ENCODE measurements at regions not wholly inside any gene's neighbourhood (a gene's known extent, or its start where the extent isn't known, plus 50 kb on each side); places are given as distances from the start of the nearest gene placed in this dataset.
A peak's percentile ranks its signal among the peaks of the same experiment; 100 is the strongest.
"Not testable (repeated sequence)": the region's sequence is repeated elsewhere in the genome, so short reads cannot be mapped to it uniquely, and the experiment has no call there.

DNA sequence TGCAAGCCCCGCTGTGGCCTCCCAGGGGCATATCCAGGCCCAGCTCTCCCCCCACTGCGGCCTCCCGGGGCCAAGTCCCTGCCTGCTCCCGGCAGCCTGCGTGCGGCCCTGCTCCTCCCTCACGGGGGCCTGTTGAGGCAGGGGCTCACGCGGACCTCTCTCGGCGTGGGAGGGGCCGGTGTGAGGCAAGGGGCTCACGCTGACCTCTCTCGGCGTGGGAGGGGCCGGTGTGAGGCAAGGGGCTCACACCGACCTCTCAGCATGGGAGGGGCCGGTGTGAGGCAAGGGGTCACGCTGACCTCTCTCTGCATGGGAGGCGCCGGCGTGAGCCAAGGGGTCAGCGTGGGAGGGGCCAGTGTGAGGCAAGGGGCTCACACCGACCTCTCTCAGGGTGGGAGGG is 251.2 kb upstream of the NUPR2 start:
- POLR2A ChIA-PET; H3K4me1 Mint-ChIP-seq (ENCODE audit: low read depth); ATAC-seq; H3K9me3 Mint-ChIP-seq; H3K4me3 Mint-ChIP-seq; H3K27me3 Mint-ChIP-seq; CTCF ChIA-PET; DNase-seq; intact Hi-C loops (cut with micrococcal nuclease); H3K27ac Mint-ChIP-seq; H3K36me3 Mint-ChIP-seq (ENCODE audit: low read depth): not testable (repeated sequence)

- not testable (repeated sequence) for H3K9me3 Mint-ChIP-seq, ATAC-seq, DNase-seq
Observed at GRCh38 chr7:56366701-56367100, 250.5 kb upstream of the NUPR2 start.

GRCh38 chr7:56352576-56352975 is 236.4 kb upstream of the NUPR2 start:
- DNase-seq; H3K27ac Mint-ChIP-seq; H3K27me3 Mint-ChIP-seq; CTCF ChIA-PET; POLR2A ChIA-PET; ATAC-seq; H3K9me3 Mint-ChIP-seq; intact Hi-C loops (cut with micrococcal nuclease); H3K4me1 Mint-ChIP-seq (ENCODE audit: low read depth); H3K4me3 Mint-ChIP-seq; H3K36me3 Mint-ChIP-seq (ENCODE audit: low read depth): not testable (repeated sequence)

More at GRCh38 chr7:56366701-56367100, 250.5 kb upstream of the NUPR2 start:
- H3K27ac Mint-ChIP-seq; H3K36me3 Mint-ChIP-seq (ENCODE audit: low read depth); intact Hi-C loops (cut with micrococcal nuclease); H3K4me1 Mint-ChIP-seq (ENCODE audit: low read depth); H3K27me3 Mint-ChIP-seq; CTCF ChIA-PET; POLR2A ChIA-PET; H3K4me3 Mint-ChIP-seq: not testable (repeated sequence)

- H3K27ac Mint-ChIP-seq; H3K4me1 Mint-ChIP-seq (ENCODE audit: low read depth); POLR2A ChIA-PET; H3K9me3 Mint-ChIP-seq; CTCF ChIA-PET; H3K27me3 Mint-ChIP-seq; intact Hi-C loops (cut with micrococcal nuclease); DNase-seq; ATAC-seq; H3K36me3 Mint-ChIP-seq (ENCODE audit: low read depth); H3K4me3 Mint-ChIP-seq: not testable (repeated sequence)
Observed at GRCh38 chr7:56351181-56351580, 235.0 kb upstream of the NUPR2 start.

GRCh38 chr7:56348311-56348710 is 232.1 kb upstream of the NUPR2 start:
- intact Hi-C loops (cut with micrococcal nuclease); POLR2A ChIA-PET; CTCF ChIA-PET; H3K27ac Mint-ChIP-seq; H3K27me3 Mint-ChIP-seq; DNase-seq; H3K9me3 Mint-ChIP-seq; H3K36me3 Mint-ChIP-seq (ENCODE audit: low read depth); ATAC-seq; H3K4me1 Mint-ChIP-seq (ENCODE audit: low read depth); H3K4me3 Mint-ChIP-seq: not testable (repeated sequence)

GRCh38 chr7:56328327-56328726 is 212.1 kb upstream of the NUPR2 start:
- H3K27ac Mint-ChIP-seq; CTCF ChIA-PET; POLR2A ChIA-PET; ATAC-seq; DNase-seq; H3K27me3 Mint-ChIP-seq; intact Hi-C loops (cut with micrococcal nuclease); H3K4me1 Mint-ChIP-seq (ENCODE audit: low read depth); H3K9me3 Mint-ChIP-seq; H3K36me3 Mint-ChIP-seq (ENCODE audit: low read depth); H3K4me3 Mint-ChIP-seq: not testable (repeated sequence)

DNA sequence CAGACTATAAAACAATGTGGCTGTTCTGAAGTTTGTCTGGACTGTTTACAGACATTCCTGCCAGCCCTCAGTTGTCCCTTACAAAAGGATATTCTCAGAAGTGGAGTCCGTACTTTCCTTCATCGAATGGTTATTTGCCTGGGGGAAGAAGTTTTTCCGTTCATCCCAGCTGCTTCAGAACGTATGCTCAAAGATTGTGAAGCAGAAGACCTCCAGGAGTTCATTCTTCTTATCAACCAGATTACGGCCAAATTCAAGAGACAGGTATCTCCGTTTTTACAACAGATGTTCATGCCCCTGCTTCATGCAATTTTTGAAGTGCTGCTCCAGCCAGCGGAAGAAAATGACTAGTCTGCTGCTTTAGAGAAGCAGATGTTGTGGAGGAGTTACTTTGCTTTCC is 174.3 kb upstream of the NUPR2 start:
- intact Hi-C loops (cut with micrococcal nuclease) = no loop called here
- Mint-ChIP-seq H3K27ac (no peak overlapping the region), H3K4me3 (no peak overlapping the region), H3K27me3 (peaks cover 2% of the 10 kb centered on the region), H3K36me3 (ENCODE audit: low read depth) (no peaks in the 10 kb centered on the region), H3K4me1 (ENCODE audit: low read depth) (no peaks in the 10 kb centered on the region), H3K9me3 (peaks cover 15% of the 10 kb centered on the region)
- ATAC-seq (no peak), DNase-seq (no peak)
- ChIA-PET CTCF (no interaction called here), POLR2A (no interaction called here)
- TF ChIP-seq, protein P1, sequence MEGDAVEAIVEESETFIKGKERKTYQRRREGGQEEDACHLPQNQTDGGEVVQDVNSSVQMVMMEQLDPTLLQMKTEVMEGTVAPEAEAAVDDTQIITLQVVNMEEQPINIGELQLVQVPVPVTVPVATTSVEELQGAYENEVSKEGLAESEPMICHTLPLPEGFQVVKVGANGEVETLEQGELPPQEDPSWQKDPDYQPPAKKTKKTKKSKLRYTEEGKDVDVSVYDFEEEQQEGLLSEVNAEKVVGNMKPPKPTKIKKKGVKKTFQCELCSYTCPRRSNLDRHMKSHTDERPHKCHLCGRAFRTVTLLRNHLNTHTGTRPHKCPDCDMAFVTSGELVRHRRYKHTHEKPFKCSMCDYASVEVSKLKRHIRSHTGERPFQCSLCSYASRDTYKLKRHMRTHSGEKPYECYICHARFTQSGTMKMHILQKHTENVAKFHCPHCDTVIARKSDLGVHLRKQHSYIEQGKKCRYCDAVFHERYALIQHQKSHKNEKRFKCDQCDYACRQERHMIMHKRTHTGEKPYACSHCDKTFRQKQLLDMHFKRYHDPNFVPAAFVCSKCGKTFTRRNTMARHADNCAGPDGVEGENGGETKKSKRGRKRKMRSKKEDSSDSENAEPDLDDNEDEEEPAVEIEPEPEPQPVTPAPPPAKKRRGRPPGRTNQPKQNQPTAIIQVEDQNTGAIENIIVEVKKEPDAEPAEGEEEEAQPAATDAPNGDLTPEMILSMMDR (IDR thresholded peaks at IDR 0.05) = no peak

GRCh38 chr7:56287429-56288138 is 171.4 kb upstream of the NUPR2 start:
- ChIA-PET POLR2A (no interaction called here), CTCF (no interaction called here)
- H3K4me1 Mint-ChIP-seq (ENCODE audit: low read depth) = no peaks in the 10 kb centered on the region

More at GRCh38 chr7:56287429-56288138, 171.4 kb upstream of the NUPR2 start:
- Mint-ChIP-seq H3K9me3 (peaks cover 13% of the 10 kb centered on the region), H3K27me3 (peaks cover 2% of the 10 kb centered on the region), H3K4me3 (no peak overlapping the region), H3K27ac (no peak overlapping the region), H3K36me3 (ENCODE audit: low read depth) (no peaks in the 10 kb centered on the region)
- ATAC-seq (peak; percentile 17), DNase-seq (peak; percentile 2)
- intact Hi-C loops (cut with micrococcal nuclease) = no loop called here
- TF ChIP-seq, protein P1 (IDR thresholded peaks at IDR 0.05) = no peak

Data from activated CD8-positive, alpha-beta T cell treated with anti-CD3 and anti-CD28 coated beads for 36 hours (primary cell).